GM10266 (cell line): ENCODE measurements at regions not wholly inside any gene's neighbourhood (a gene's known extent, or its start where the extent isn't known, plus 50 kb on each side); places are given as distances from the start of the nearest gene placed in this dataset.

Experiments used
- DNase-seq: peaks from one replicate; pipeline ENCODE4 v3.0.0; 2012; ENCODE audit errors: extremely low spot score
- CTCF ChIP-seq: IDR thresholded peaks from 2 replicates; pipeline ENCODE4 v1.5.1; 2012; ENCODE audit warnings: mild to moderate bottlenecking, low read depth; ENCODE audit not compliant: control insufficient read depth, insufficient read depth; ENCODE audit errors: missing control alignments

GRCh38 chr10:9625304-9625703, 1392.4 kb upstream of the CELF2 start:
- no peak for TF ChIP-seq CTCF
- DNase-seq, result no peak

- no peak for TF ChIP-seq CTCF
- no peak for DNase-seq
These were observed 1383.2 kb upstream of the CELF2 start for GRCh38 chr10:9634466-9634865.

GRCh38 chr10:9635691-9636090, 1382.0 kb upstream of the CELF2 start:
- no peak for DNase-seq
- TF ChIP-seq CTCF, result no peak

GRCh38 chr10:9636216-9636615, 1381.5 kb upstream of the CELF2 start:
- TF ChIP-seq CTCF, result no peak
- no peak for DNase-seq

GRCh38 chr10:9643782-9644181, 1373.9 kb upstream of the CELF2 start:
- TF ChIP-seq CTCF, result no peak
- no peak for DNase-seq

- TF ChIP-seq CTCF, result no peak
- DNase-seq, result no peak
These were observed 1372.3 kb upstream of the CELF2 start for GRCh38 chr10:9645404-9645803.

GRCh38 chr10:9645928-9646600, 1371.6 kb upstream of the CELF2 start:
- no peak for TF ChIP-seq CTCF
- DNase-seq, result no peak
